GM12891 (cell line): ENCODE measurements at regions not wholly inside any gene's neighbourhood (a gene's known extent, or its start where the extent isn't known, plus 50 kb on each side); places are given as distances from the start of the nearest gene placed in this dataset.

Experiments
- DNase-seq: peaks from one replicate; pipeline ENCODE4 v3.0.0; 2011; ENCODE audit warnings: low spot score; ENCODE audit not compliant: insufficient read length
- FAIRE-seq: peaks from 2 replicates; lab custom pipeline; 2011; peaks lifted over from hg19 to GRCh38; lab: Jason Lieb, UNC
- PAX5 ChIP-seq: IDR thresholded peaks from 2 replicates; pipeline ENCODE4 v1.6.1; 2011; ENCODE audit warnings: low read length, moderate library complexity, mild to moderate bottlenecking; ENCODE audit not compliant: insufficient read depth, severe bottlenecking
- POLR2A ChIP-seq: IDR thresholded peaks from 2 replicates; pipeline ENCODE4 v1.6.1; 2011; ENCODE audit warnings: low read depth, low read length, control low read depth
- POLR2AphosphoS5 ChIP-seq: IDR thresholded peaks from 2 replicates; pipeline ENCODE4 v1.6.1; 2011; ENCODE audit warnings: low read depth, low read length, control low read depth
- POU2F2 ChIP-seq: IDR thresholded peaks from 2 replicates; pipeline ENCODE4 v1.6.1; 2011; ENCODE audit warnings: low read depth, mild to moderate bottlenecking, control low read depth, low read length, moderate library complexity
- SPI1 ChIP-seq: IDR thresholded peaks from 2 replicates; pipeline ENCODE4 v1.6.1; 2011; ENCODE audit warnings: low read depth, low read length, control low read depth
- TAF1 ChIP-seq: IDR thresholded peaks from 2 replicates; pipeline ENCODE4 v1.6.1; 2011; ENCODE audit warnings: low read depth, low read length, control low read depth

DNA sequence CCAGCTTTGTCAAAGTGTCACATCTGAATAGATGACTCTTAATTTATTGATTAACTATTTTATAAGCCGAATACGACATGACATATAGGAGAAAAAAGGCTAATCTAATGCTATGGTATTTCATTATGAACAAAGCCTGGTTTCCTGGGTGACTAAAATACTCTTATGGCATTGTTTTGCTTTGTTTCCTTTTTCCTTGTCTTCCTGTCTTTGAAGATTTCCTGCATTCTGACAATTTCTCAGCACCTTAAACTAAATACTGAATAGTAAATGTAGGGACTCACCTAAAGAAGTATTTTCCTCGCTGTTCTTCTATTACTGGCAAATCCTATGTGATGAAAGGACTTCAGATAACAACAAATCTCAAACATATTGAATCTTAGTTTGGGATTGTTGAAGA lies 1284.5 kb downstream of the EFNA5 start:
- no peak for FAIRE-seq
- TF ChIP-seq PAX5 (no peak), POLR2A (no peak), POLR2AphosphoS5 (no peak), TAF1 (no peak), POU2F2 (no peak), SPI1 (no peak)
- no peak for DNase-seq

DNA sequence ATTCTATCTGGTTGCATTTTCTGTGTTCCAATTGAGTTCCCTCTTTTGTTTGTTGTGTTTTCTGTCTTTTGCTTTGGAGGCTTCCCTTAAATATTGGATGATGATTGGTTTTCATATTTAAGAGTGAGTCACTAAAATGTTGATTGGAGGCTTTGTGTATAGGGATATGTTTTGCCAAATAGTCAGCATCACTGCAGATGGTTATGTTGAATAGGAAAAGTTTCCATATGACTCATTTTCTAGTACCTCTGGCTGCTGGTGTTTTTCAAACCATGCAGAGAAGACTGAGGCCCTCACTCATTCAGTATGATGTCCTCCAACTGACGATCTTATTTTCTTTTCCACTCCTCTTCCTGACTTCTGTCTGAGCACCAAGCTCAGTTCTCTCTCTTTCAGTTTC lies 1290.0 kb downstream of the EFNA5 start:
- no peak for FAIRE-seq
- DNase-seq = no peak
- TF ChIP-seq SPI1 = no peak
- TF ChIP-seq TAF1 = no peak
- no peak for TF ChIP-seq POLR2AphosphoS5
- no peak for TF ChIP-seq PAX5
- TF ChIP-seq POU2F2 = no peak
- no peak for TF ChIP-seq POLR2A

DNA sequence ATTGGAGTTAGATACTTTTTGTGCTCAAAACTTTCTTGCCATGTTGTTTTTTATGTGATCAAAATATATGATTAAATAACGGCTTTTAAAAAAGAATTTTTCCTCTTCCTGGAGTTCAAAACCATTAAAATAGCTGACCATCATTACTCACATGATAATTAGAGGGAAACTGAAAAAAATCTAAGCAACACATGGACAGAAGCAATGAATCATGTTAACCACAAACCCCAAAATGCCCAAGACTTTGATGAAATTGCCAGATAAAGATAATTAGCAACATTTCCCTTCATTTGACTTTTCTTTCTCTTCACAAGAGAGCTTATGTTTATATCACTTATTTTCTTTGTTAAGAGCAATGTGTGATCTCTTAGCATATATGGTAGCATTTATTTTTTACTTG lies 1294.2 kb downstream of the EFNA5 start:
- no peak for FAIRE-seq
- DNase-seq = no peak
- TF ChIP-seq POLR2AphosphoS5 (no peak), POLR2A (no peak), POU2F2 (no peak), TAF1 (no peak), PAX5 (no peak), SPI1 (no peak)

DNA sequence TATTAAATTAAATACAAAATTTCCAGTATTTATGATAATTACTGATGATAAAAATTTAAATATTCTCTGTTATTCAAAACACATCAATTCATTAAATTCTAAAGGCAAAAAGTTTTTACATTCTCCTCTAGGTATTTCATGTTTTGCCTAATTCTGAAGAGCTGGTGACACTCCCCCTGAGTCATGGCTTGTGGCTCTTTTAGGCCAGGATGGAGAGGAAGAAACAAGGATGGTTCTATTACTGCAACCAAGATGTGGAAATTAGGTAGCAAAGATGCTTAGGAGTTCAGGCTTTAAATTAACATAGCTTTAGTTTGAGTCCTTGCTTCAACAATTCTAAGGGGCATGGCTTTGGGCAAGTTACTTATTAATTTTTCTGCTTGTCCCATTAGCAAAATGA lies 1295.8 kb downstream of the EFNA5 start:
- no peak for DNase-seq
- TF ChIP-seq SPI1 (no peak), PAX5 (no peak), POU2F2 (no peak), POLR2A (no peak), TAF1 (no peak), POLR2AphosphoS5 (no peak)
- FAIRE-seq = no peak

DNA sequence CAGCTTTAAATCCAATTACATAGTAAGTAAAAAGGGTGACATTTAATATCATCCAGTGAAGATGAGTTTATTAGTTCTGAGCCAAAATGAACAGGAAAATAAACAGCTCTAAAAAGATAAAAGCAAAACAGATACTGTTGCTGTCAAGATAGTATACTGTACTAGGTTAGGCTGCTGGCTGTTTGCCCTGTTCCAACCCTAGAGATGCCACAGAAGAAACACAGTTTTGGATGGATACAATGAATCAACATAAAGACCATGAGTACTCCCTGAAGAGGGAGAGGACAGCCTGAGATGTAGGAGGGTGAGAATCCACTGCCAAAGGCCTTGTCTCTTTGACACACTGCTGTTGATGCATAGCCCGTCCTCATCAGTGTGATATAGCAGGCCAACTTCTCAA lies 1302.7 kb downstream of the EFNA5 start:
- TF ChIP-seq TAF1 = no peak
- no peak for TF ChIP-seq POLR2AphosphoS5
- TF ChIP-seq POU2F2 = no peak
- no peak for TF ChIP-seq SPI1
- no peak for TF ChIP-seq POLR2A
- TF ChIP-seq PAX5 = no peak
- DNase-seq (no peak), FAIRE-seq (no peak)

DNA sequence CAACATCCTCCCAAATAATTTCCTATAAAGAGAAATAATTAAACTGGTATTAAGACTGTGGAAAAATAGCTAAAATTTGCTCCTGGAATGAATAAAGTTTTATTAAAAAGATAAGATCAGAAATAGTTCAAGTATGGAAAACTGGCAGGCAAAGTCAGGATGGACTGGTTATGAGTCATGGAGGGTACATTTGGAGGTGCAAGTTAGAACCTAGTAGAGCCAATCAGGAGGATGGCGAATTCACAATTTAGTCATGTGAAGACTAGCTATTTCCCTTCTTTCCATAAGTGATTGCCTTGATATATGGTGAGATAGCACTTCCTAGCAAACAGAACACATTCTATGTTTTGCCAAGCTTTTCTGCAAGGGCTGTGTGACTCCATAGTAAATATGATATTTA lies 1303.5 kb downstream of the EFNA5 start:
- no peak for TF ChIP-seq TAF1
- TF ChIP-seq POU2F2 = no peak
- TF ChIP-seq SPI1 = no peak
- TF ChIP-seq POLR2A = no peak
- no peak for TF ChIP-seq POLR2AphosphoS5
- no peak for TF ChIP-seq PAX5
- FAIRE-seq (no peak), DNase-seq (no peak)

DNA sequence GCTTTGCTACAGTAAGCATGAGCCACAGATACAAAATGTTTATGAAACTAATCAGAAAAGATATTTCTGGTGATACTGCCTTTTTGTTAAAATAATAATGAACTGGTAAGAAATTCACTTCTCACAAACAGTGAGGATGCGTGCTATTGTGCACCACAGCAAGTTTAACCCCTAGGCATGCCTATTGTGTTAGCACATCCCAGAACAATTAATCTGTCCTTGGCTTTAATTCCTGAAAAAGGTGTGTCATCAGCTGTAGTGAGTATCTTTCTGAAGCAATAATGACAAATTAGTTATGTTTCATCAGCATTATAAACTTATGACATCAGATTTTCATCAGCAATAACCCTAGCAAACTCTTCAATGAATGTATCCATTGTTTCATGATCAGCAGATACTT lies 1307.2 kb downstream of the EFNA5 start:
- DNase-seq (no peak), FAIRE-seq (no peak)
- TF ChIP-seq POLR2AphosphoS5 (no peak), SPI1 (no peak), POU2F2 (no peak), TAF1 (no peak), PAX5 (no peak), POLR2A (no peak)

DNA sequence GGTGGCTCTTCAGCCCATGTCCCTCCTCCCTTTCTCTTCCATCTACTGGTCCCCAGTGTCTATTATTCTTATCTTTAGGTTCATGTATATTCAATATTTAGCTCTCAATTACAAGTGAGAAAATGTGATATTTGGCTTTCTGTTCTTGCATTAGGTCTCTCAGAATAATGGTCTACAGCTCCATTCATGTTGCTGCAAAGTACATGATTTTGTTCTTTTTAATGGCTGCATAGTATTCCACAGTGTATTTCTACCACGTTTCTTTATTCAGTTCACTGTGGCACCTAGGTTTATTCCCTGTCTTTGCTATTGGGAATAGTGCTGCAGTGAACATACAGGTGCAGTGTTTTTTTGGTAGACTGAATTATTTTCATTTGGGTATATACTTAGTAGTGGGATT lies 1308.8 kb downstream of the EFNA5 start:
- FAIRE-seq (no peak), DNase-seq (no peak)
- TF ChIP-seq PAX5 (no peak), POU2F2 (no peak), TAF1 (no peak), SPI1 (no peak), POLR2A (no peak)

DNA sequence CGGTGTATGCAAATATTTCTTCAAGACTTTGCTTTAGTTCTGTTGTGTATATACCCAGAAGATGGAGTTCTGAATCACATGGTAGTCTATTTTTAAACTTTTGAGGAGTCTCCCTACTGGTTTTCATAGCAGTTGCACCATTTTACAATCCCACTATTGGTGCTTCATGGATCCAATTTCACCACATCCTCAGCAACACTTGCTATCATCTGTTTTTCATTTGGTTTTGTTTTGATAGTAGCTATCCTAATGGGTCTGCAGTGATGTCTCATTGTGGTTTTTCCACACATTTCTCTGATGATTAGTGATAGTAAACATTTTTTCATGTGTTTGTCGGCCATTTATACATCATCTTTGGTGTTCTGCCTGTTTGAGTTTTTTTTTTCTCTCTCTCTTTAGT lies 1339.3 kb downstream of the EFNA5 start:
- no peak for FAIRE-seq
- no peak for DNase-seq
- TF ChIP-seq SPI1 = no peak
- no peak for TF ChIP-seq POU2F2
- no peak for TF ChIP-seq PAX5
- no peak for TF ChIP-seq TAF1
- TF ChIP-seq POLR2AphosphoS5 = no peak
- TF ChIP-seq POLR2A = no peak

DNA sequence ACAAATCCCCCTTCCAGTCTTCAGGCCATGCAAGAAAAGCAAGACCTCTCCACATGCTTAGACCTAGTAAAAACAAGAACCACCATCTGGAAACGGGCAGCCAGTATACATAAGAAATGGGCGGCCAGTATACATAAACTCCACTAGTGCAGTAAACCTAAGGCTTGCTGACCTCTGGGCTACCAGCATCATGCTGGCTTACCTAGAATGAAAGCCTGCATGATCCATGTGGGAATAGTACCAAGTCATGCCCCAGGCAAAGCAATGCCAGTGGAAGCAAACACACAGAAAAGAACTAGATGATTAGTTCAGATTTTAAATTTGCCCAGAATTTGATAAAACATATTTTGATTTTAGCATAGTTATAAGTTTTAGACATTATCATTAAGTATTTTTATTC lies 1346.4 kb downstream of the EFNA5 start:
- TF ChIP-seq PAX5 = no peak
- TF ChIP-seq TAF1 = no peak
- no peak for TF ChIP-seq POLR2AphosphoS5
- no peak for TF ChIP-seq POU2F2
- TF ChIP-seq SPI1 = no peak
- no peak for TF ChIP-seq POLR2A
- DNase-seq (no peak), FAIRE-seq (no peak)
